HL-60 (cell line): ENCODE measurements at regions not wholly inside any gene's neighbourhood (a gene's known extent, or its start where the extent isn't known, plus 50 kb on each side); places are given as distances from the start of the nearest gene placed in this dataset.

Source experiments
- DNase-seq, 2 experiments: peaks; one replicate each; pipeline ENCODE4 v3.0.0-alpha.2; 2010 to 2020; ENCODE audit warnings: low read depth in 1 of 2, low spot score in 1 of 2
- H3K27ac ChIP-seq: fragments of 250-450 bp; sonication (Bioruptor Pico); replicated peaks from 2 replicates; pipeline ENCODE4 v1.5.1; 2020; ENCODE audit warnings: mild to moderate bottlenecking, moderate library complexity
- H3K27me3 ChIP-seq: fragments of 250-450 bp; sonication (Bioruptor Pico); 2 replicates; pipeline ENCODE4 v1.5.1; 2021; ENCODE audit warnings: mild to moderate bottlenecking, moderate library complexity; ENCODE audit not compliant: insufficient read depth, poor library complexity, severe bottlenecking
- H3K4me3 ChIP-seq: replicated peaks from 2 replicates; pipeline ENCODE4 v1.5.1; 2011; ENCODE audit warnings: mild to moderate bottlenecking, control low read depth, low read length; ENCODE audit not compliant: insufficient read depth
- CTCF ChIP-seq: IDR thresholded peaks from one replicate; pipeline ENCODE4 v1.5.1; 2011; ENCODE audit warnings: low read length, control low read depth, inconsistent platforms; ENCODE audit not compliant: insufficient read depth
- GABPA ChIP-seq: IDR thresholded peaks from 2 replicates; pipeline ENCODE4 v1.6.1; 2012; ENCODE audit warnings: low read depth
- POLR2AphosphoS5 ChIP-seq: IDR thresholded peaks from 2 replicates; pipeline ENCODE4 v1.6.1; 2012; ENCODE audit warnings: low read depth
- REST ChIP-seq: IDR thresholded peaks from 2 replicates; pipeline ENCODE4 v1.6.1; 2012; ENCODE audit warnings: low read depth; ENCODE audit not compliant: insufficient replicate concordance
- SPI1 ChIP-seq: IDR thresholded peaks from 2 replicates; pipeline ENCODE4 v1.6.1; 2012; ENCODE audit warnings: low read depth, mild to moderate bottlenecking, borderline replicate concordance

- Histone ChIP-seq H3K27me3 (no peaks in the 10 kb centered on the region), H3K27ac (no peak overlapping the region), H3K4me3 (no peak overlapping the region)
- TF ChIP-seq CTCF (no peak), REST (no peak)
- DNase-seq = no peak
Measured at GRCh38 chr5:156232251-156232869, 94.6 kb upstream of the SGCD start.

GRCh38 chr5:156237361-156237760 is 89.6 kb upstream of the SGCD start:
- no peak overlapping the region for H3K27ac ChIP-seq
- no peak overlapping the region for H3K4me3 ChIP-seq
- H3K27me3 ChIP-seq = no peaks in the 10 kb centered on the region
- no peak for TF ChIP-seq REST
- no peak for TF ChIP-seq POLR2AphosphoS5
- TF ChIP-seq CTCF = no peak
- TF ChIP-seq GABPA = no peak
- TF ChIP-seq SPI1 = no peak
- no peak for DNase-seq

GRCh38 chr5:156239800-156240199 is 87.2 kb upstream of the SGCD start:
- Histone ChIP-seq H3K27me3 (no peaks in the 10 kb centered on the region), H3K27ac (no peak overlapping the region), H3K4me3 (no peak overlapping the region)
- TF ChIP-seq POLR2AphosphoS5 (no peak), GABPA (no peak), REST (no peak), CTCF (no peak), SPI1 (no peak)
- DNase-seq = no peak
